ENCODE measurements at regions not wholly inside any gene's neighbourhood (a gene's known extent, or its start where the extent isn't known, plus 50 kb on each side); places are given as distances from the start of the nearest gene placed in this dataset.

DNA sequence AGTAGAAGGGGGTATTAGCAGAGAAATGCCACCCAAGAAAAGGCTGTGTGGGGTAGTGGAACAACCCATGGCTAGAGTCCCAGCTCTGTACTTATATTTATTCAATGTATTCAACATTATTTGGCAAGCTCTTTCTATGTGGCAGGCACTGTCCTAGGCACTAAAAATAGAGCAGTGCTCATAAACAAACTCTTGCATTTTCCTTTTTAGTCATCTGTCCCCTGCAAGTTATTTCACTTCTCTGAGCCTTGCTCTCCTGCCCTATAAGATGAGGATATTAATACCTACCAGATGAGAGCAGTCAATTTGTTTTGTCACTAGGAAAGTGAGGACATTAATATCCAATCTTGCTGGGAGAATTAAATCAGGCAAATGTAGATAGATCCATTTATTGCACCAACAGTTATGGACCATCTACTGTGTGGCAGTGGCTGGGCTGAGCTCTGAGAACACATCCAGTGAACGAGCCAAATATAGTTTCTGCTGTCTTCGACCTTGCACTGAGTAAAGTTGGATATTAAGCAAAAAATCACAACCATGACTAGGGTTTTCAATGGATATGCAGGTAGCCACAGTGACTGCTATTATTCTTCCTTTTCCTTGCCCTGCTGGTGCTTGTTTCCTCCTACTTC is 314.3 kb upstream of the TBX3 start:
- Histone ChIP-seq H3K27me3 (ENCODE audit: control insufficient read depth in 3 of 3, insufficient read depth in 3 of 3, low read length in 2 of 3) (no peaks in the 10 kb centered on the region), H3K9me3 (ENCODE audit: control insufficient read depth in 4 of 4, insufficient read depth in 3 of 4, low read length in 3 of 4) (peaks cover 0 to 9% (median 2%) of the 10 kb centered on the region in 4 donors), H3K4me1 (ENCODE audit: control insufficient read depth in 5 of 5, insufficient read depth in 5 of 5, low read length in 5 of 5) (peaks cover 0 to 51% (median 4%) of the 10 kb centered on the region in 5 donors), H3K27ac (ENCODE audit: low read depth in 1 of 2, low read length in 1 of 2) (no peak overlapping the region), H3K36me3 (ENCODE audit: control insufficient read depth in 4 of 4, insufficient read depth in 4 of 4, low read length in 4 of 4) (no peaks in the 10 kb centered on the region), H3K4me3 (no peak overlapping the region), H3K9ac (ENCODE audit: insufficient read depth in 1 of 2, low read length in 2 of 2) (no peak overlapping the region)
- WGBS, 2 donors = 57 to 61% methylated on average over 2 of the region's 2 CpGs
- DNase-seq (no peak), ATAC-seq (ENCODE audit: insufficient read depth, low FRiP score) (no peak)
- TF ChIP-seq, protein P1, sequence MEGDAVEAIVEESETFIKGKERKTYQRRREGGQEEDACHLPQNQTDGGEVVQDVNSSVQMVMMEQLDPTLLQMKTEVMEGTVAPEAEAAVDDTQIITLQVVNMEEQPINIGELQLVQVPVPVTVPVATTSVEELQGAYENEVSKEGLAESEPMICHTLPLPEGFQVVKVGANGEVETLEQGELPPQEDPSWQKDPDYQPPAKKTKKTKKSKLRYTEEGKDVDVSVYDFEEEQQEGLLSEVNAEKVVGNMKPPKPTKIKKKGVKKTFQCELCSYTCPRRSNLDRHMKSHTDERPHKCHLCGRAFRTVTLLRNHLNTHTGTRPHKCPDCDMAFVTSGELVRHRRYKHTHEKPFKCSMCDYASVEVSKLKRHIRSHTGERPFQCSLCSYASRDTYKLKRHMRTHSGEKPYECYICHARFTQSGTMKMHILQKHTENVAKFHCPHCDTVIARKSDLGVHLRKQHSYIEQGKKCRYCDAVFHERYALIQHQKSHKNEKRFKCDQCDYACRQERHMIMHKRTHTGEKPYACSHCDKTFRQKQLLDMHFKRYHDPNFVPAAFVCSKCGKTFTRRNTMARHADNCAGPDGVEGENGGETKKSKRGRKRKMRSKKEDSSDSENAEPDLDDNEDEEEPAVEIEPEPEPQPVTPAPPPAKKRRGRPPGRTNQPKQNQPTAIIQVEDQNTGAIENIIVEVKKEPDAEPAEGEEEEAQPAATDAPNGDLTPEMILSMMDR (IDR thresholded peaks at IDR 0.05; ENCODE audit: control extremely low read depth, extremely low read depth) = no peak

DNA sequence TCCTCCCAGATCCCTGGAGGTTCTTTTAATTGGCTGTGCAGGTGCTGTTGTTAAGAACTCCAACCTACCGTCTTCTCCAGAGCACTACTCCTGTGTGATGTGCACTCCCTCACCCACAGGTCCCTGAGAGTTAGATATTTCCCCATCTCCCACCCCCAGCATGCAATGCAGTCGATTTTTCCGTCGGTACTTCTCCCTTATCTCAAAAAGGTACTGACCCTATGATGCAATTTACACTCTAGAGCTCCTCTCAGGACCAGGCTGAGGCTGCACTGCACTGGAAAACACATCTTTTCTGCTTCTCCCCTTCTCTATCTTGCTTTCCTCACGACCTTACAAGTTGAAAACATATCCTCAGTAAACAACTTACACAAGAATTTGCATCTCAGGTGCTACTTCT is 312.4 kb upstream of the TBX3 start:
- H3K9ac ChIP-seq (ENCODE audit: insufficient read depth in 1 of 2, low read length in 2 of 2) = no peak overlapping the region
- no peaks in the 10 kb centered on the region for H3K36me3 ChIP-seq (ENCODE audit: control insufficient read depth in 4 of 4, insufficient read depth in 4 of 4, low read length in 4 of 4)
- 64 to 74% methylated on average over 5 of the region's 5 CpGs for WGBS, 2 donors
- H3K27ac ChIP-seq (ENCODE audit: low read depth in 1 of 2, low read length in 1 of 2) = no peak overlapping the region
- ATAC-seq (ENCODE audit: insufficient read depth, low FRiP score) (no peak), DNase-seq (no peak)
- H3K9me3 ChIP-seq (ENCODE audit: control insufficient read depth in 4 of 4, insufficient read depth in 3 of 4, low read length in 3 of 4) = peaks cover 0 to 9% (median 2%) of the 10 kb centered on the region in 4 donors
- peaks cover 0 to 53% (median 5%) of the 10 kb centered on the region in 5 donors for H3K4me1 ChIP-seq (ENCODE audit: control insufficient read depth in 5 of 5, insufficient read depth in 5 of 5, low read length in 5 of 5)
- TF ChIP-seq, protein P1 (IDR thresholded peaks at IDR 0.05; ENCODE audit: control extremely low read depth, extremely low read depth) = no peak
- no peak overlapping the region for H3K4me3 ChIP-seq
- H3K27me3 ChIP-seq (ENCODE audit: control insufficient read depth in 3 of 3, insufficient read depth in 3 of 3, low read length in 2 of 3) = no peaks in the 10 kb centered on the region

DNA sequence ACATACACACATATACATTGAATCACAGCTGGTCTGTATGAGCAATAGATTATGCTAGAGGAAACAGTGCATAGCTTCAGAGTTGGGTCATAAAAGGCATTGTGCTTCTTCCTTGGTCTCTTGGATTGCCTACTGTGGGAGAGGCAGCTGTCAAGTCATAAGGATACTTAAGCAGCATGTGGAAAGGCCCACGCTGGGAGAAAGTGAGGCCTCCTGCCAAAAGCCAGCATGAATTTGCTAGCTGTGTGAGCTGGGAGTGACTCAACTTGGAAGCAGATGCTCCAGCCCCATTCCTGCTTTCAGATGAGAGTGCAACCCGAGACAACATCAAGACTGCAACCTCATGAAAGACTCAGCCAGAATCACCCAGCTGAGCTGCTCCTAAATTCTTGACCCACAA is 311.9 kb upstream of the TBX3 start:
- 76 to 85% methylated on average over 2 of the region's 2 CpGs for WGBS, 2 donors
- Histone ChIP-seq H3K9ac (ENCODE audit: insufficient read depth in 1 of 2, low read length in 2 of 2) (no peak overlapping the region), H3K36me3 (ENCODE audit: control insufficient read depth in 4 of 4, insufficient read depth in 4 of 4, low read length in 4 of 4) (no peaks in the 10 kb centered on the region), H3K27me3 (ENCODE audit: control insufficient read depth in 3 of 3, insufficient read depth in 3 of 3, low read length in 2 of 3) (no peaks in the 10 kb centered on the region), H3K27ac (ENCODE audit: low read depth in 1 of 2, low read length in 1 of 2) (no peak overlapping the region), H3K9me3 (ENCODE audit: control insufficient read depth in 4 of 4, insufficient read depth in 3 of 4, low read length in 3 of 4) (peaks cover 0 to 9% (median 2%) of the 10 kb centered on the region in 4 donors), H3K4me3 (no peak overlapping the region), H3K4me1 (ENCODE audit: control insufficient read depth in 5 of 5, insufficient read depth in 5 of 5, low read length in 5 of 5) (peaks cover 0 to 50% (median 5%) of the 10 kb centered on the region in 5 donors)
- ATAC-seq (ENCODE audit: insufficient read depth, low FRiP score) = no peak
- no peak for DNase-seq
- TF ChIP-seq, protein P1 (IDR thresholded peaks at IDR 0.05; ENCODE audit: control extremely low read depth, extremely low read depth) = no peak

DNA sequence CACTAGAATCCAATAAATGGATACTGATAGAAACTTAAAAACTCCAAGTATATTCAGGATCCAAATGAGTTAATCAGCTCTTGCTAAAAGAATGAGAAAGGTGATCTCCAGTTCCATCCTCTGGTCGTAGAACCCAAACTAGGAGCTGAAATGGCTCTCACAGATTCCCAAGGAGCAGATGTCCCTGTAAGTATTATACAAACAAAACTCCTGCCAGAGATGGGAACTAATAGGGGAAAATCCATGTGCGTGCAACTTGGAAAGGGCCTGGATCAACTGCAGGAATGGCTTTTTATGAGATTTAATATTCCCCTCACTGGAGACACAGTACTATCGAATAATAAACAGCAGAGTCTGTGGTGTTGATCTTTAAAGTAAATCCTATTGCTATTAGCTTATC is 309.2 kb upstream of the TBX3 start:
- Histone ChIP-seq H3K4me1 (ENCODE audit: control insufficient read depth in 5 of 5, insufficient read depth in 5 of 5, low read length in 5 of 5) (peaks cover 0 to 37% (median 0%) of the 10 kb centered on the region in 5 donors), H3K36me3 (ENCODE audit: control insufficient read depth in 4 of 4, insufficient read depth in 4 of 4, low read length in 4 of 4) (no peaks in the 10 kb centered on the region), H3K9ac (ENCODE audit: insufficient read depth in 1 of 2, low read length in 2 of 2) (no peak overlapping the region), H3K27me3 (ENCODE audit: control insufficient read depth in 3 of 3, insufficient read depth in 3 of 3, low read length in 2 of 3) (no peaks in the 10 kb centered on the region), H3K4me3 (no peak overlapping the region), H3K9me3 (ENCODE audit: control insufficient read depth in 4 of 4, insufficient read depth in 3 of 4, low read length in 3 of 4) (peaks cover 0 to 9% (median 2%) of the 10 kb centered on the region in 4 donors), H3K27ac (ENCODE audit: low read depth in 1 of 2, low read length in 1 of 2) (no peak overlapping the region)
- ATAC-seq (ENCODE audit: insufficient read depth, low FRiP score) = no peak
- peak in 2 of 3 donors; percentile 71 to 80 for DNase-seq
- 69% methylated on average over 3 of the region's 3 CpGs for WGBS, 2 donors
- TF ChIP-seq, protein P1 (IDR thresholded peaks at IDR 0.05; ENCODE audit: control extremely low read depth, extremely low read depth) = no peak
